Brain microvascular endothelial cell (primary cell): ENCODE measurements at regions not wholly inside any gene's neighbourhood (a gene's known extent, or its start where the extent isn't known, plus 50 kb on each side); places are given as distances from the start of the nearest gene placed in this dataset.

ENCODE experiments used
- DNase-seq: peaks from one replicate; pipeline ENCODE4 v3.0.0-alpha.2; 2020
- H3K27ac ChIP-seq: fragments of 250-450 bp; sonication (Bioruptor Pico); 2 replicates; pipeline ENCODE4 v1.5.1; 2020; ENCODE audit warnings: mild to moderate bottlenecking, moderate library complexity
- H3K27me3 ChIP-seq: fragments of 250-450 bp; sonication (Bioruptor Pico); replicated peaks from 2 replicates; pipeline ENCODE4 v1.5.1; 2020; ENCODE audit warnings: mild to moderate bottlenecking
- H3K36me3 ChIP-seq: fragments of 250-450 bp; sonication (Bioruptor Pico); replicated peaks from 2 replicates; pipeline ENCODE4 v1.5.1; 2020; ENCODE audit warnings: mild to moderate bottlenecking
- H3K4me3 ChIP-seq: 2 replicates; pipeline ENCODE4 v1.5.1; 2011; ENCODE audit warnings: low read depth, mild to moderate bottlenecking, control low read depth, low read length, moderate library complexity
- in situ Hi-C: cut with HindIII; loops from 2 replicates; pipeline ENCODE4 v1.10.0; 2017; ENCODE audit warnings: low sequenced_read_pairs, low pct_ligation_motif_present
- TF ChIP-seq, protein P1 (sequence below): IDR thresholded peaks from 2 replicates; pipeline ENCODE4 v1.5.1; 2011; ENCODE audit warnings: low read depth, mild to moderate bottlenecking, moderate library complexity, low read length, control low read depth, inconsistent platforms; ENCODE audit errors: missing control alignments

DNA sequence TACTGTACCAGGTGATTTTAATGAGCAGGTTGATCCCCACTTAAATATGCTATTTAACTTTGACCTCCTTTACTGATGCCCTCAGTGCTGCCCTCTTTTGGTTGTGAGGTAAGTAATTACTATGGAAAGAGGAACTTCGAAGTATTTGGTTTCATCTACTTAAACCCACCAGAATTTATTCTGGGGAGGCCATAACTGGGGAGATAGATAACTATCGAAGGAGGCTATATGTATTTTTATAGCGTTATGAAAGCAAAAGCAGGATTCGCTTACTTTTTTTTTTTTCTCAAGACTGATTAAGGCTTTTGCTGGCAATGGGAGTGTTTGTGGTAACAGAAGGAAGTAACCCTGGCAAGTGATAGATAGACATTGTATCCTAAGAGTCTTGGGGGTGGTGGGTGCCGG, 168.9 kb upstream of the CENPW start:
- Histone ChIP-seq H3K27ac (no peak overlapping the region), H3K4me3 (no peak overlapping the region), H3K36me3 (no peaks in the 10 kb centered on the region), H3K27me3 (no peaks in the 10 kb centered on the region)
- in situ Hi-C loops = no loop called here
- TF ChIP-seq, protein P1, sequence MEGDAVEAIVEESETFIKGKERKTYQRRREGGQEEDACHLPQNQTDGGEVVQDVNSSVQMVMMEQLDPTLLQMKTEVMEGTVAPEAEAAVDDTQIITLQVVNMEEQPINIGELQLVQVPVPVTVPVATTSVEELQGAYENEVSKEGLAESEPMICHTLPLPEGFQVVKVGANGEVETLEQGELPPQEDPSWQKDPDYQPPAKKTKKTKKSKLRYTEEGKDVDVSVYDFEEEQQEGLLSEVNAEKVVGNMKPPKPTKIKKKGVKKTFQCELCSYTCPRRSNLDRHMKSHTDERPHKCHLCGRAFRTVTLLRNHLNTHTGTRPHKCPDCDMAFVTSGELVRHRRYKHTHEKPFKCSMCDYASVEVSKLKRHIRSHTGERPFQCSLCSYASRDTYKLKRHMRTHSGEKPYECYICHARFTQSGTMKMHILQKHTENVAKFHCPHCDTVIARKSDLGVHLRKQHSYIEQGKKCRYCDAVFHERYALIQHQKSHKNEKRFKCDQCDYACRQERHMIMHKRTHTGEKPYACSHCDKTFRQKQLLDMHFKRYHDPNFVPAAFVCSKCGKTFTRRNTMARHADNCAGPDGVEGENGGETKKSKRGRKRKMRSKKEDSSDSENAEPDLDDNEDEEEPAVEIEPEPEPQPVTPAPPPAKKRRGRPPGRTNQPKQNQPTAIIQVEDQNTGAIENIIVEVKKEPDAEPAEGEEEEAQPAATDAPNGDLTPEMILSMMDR = peak; percentile 59
- DNase-seq = no peak

- no peak for DNase-seq
- Histone ChIP-seq H3K36me3 (no peaks in the 10 kb centered on the region), H3K27me3 (no peaks in the 10 kb centered on the region), H3K27ac (no peak overlapping the region), H3K4me3 (no peak overlapping the region)
- TF ChIP-seq, protein P1 = no peak
- in situ Hi-C loops = no loop called here
Observed at GRCh38 chr6:126172131-126172530, 167.8 kb upstream of the CENPW start.

GRCh38 chr6:126173265-126173664, 166.7 kb upstream of the CENPW start:
- H3K4me3 ChIP-seq = no peak overlapping the region
- no peaks in the 10 kb centered on the region for H3K36me3 ChIP-seq
- in situ Hi-C loops = no loop called here
- TF ChIP-seq, protein P1 = no peak
- H3K27ac ChIP-seq = no peak overlapping the region
- no peaks in the 10 kb centered on the region for H3K27me3 ChIP-seq
- DNase-seq = no peak

DNA sequence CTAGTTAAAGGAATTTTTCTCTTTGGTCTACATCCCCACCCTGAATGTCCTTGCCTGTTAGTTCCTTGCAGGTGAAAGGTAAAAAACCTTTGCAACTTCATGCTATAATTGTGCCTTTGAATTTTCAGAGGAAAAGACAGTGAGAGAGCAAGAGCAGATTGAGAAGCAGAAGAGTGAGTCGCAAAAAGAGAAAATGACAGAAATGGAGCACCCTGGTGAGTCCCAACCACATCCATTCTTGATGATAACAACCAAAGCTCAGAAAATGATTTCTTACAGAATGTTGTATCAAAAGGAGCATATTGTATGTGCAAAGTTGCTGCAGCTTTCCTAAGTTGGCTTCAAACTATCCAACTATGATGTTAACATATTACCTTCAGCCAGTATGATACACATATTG, 165.2 kb upstream of the CENPW start:
- no peaks in the 10 kb centered on the region for H3K36me3 ChIP-seq
- H3K27ac ChIP-seq = no peak overlapping the region
- TF ChIP-seq, protein P1 = no peak
- H3K27me3 ChIP-seq = no peaks in the 10 kb centered on the region
- DNase-seq = no peak
- in situ Hi-C loops = no loop called here
- H3K4me3 ChIP-seq = no peak overlapping the region

DNA sequence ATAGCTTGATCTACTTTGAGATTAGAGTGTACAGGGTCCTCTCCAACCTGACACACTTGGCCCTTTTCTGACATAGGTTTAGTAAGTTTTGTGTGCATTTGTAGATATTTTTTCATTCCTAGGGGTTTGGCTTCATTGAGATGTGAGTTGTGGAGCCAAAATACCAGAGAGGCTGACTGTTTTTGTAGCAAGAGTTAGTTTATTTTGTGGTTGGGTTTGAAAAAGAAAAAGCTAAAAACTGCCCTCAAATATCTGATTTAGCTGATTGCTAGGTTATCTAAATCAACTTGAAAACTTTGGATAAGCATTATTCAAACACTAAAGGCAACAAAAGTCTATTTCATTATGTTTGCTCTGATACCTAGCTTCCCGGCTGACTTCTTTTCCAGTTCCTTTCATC, 164.7 kb upstream of the CENPW start:
- DNase-seq = no peak
- Histone ChIP-seq H3K27ac (no peak overlapping the region), H3K27me3 (no peaks in the 10 kb centered on the region), H3K4me3 (no peak overlapping the region), H3K36me3 (no peaks in the 10 kb centered on the region)
- in situ Hi-C loops = no loop called here
- TF ChIP-seq, protein P1 = no peak

- no peak overlapping the region for H3K4me3 ChIP-seq
- H3K27ac ChIP-seq = no peak overlapping the region
- DNase-seq = peak; percentile 35
- in situ Hi-C loops = no loop called here
- no peaks in the 10 kb centered on the region for H3K27me3 ChIP-seq
- TF ChIP-seq, protein P1 = peak; percentile 56
- H3K36me3 ChIP-seq = no peaks in the 10 kb centered on the region
Observed at GRCh38 chr6:126176282-126176681, 163.6 kb upstream of the CENPW start.
